MM.1S (cell line): ENCODE measurements at regions not wholly inside any gene's neighbourhood (a gene's known extent, or its start where the extent isn't known, plus 50 kb on each side); places are given as distances from the start of the nearest gene placed in this dataset.
"Not testable (repeated sequence)": the region's sequence is repeated elsewhere in the genome, so short reads cannot be mapped to it uniquely, and the experiment has no call there.

ENCODE experiments used
- DNase-seq: peaks from one replicate; pipeline ENCODE4 v3.0.0-alpha.2; 2015
- H2AFZ ChIP-seq: fragments of 300-600 bp; sonication (generic); 2 replicates; pipeline ENCODE4 v1.6.0; 2016; ENCODE audit warnings: antibody characterized with exemption, low read length
- H3F3A ChIP-seq: fragments of 300-600 bp; sonication (generic); 2 replicates; pipeline ENCODE4 v1.6.1; 2016; ENCODE audit warnings: mild to moderate bottlenecking, antibody characterized with exemption, low read length, moderate library complexity, mixed read lengths; ENCODE audit not compliant: insufficient read depth
- H3K27ac ChIP-seq: fragments of 300-600 bp; sonication (generic); 2 replicates; pipeline ENCODE4 v1.5.1; 2016; ENCODE audit warnings: mild to moderate bottlenecking, low read length
- H3K27me3 ChIP-seq: fragments of 300-600 bp; sonication (generic); replicated peaks from 2 replicates; pipeline ENCODE4 v1.6.0; 2016; ENCODE audit warnings: low read length; ENCODE audit not compliant: insufficient read depth
- H3K36me3 ChIP-seq: fragments of 300-600 bp; sonication (generic); replicated peaks from 2 replicates; pipeline ENCODE4 v1.6.1; 2016; ENCODE audit warnings: mild to moderate bottlenecking, low read length, mixed read lengths; ENCODE audit not compliant: insufficient read depth
- H3K4me1 ChIP-seq: fragments of 300-600 bp; sonication (generic); 2 replicates; pipeline ENCODE4 v1.6.1; 2016; ENCODE audit warnings: low read length, mixed read lengths
- H3K4me2 ChIP-seq: fragments of 300-600 bp; sonication (generic); 2 replicates; pipeline ENCODE4 v1.6.0; 2016; ENCODE audit warnings: low read depth, low read length
- H3K4me3 ChIP-seq: fragments of 300-600 bp; sonication (generic); 2 replicates; pipeline ENCODE4 v1.5.1; 2016; ENCODE audit warnings: low read length, mixed read lengths
- H3K79me2 ChIP-seq: fragments of 300-600 bp; sonication (generic); 2 replicates; pipeline ENCODE4 v1.6.1; 2016; ENCODE audit warnings: mixed run types, low read length, mixed read lengths
- H3K9ac ChIP-seq: fragments of 300-600 bp; sonication (generic); 2 replicates; pipeline ENCODE4 v1.6.1; 2016; ENCODE audit warnings: low read length, mixed read lengths
- H3K9me2 ChIP-seq: fragments of 300-600 bp; sonication (generic); replicated peaks from 2 replicates; pipeline ENCODE4 v1.6.1; 2016; ENCODE audit warnings: mild to moderate bottlenecking, low read length, mixed read lengths; ENCODE audit not compliant: insufficient read depth
- H3K9me3 ChIP-seq: fragments of 300-600 bp; sonication (generic); replicated peaks from 2 replicates; pipeline ENCODE4 v1.6.1; 2016; ENCODE audit warnings: mild to moderate bottlenecking, low read length, mixed read lengths; ENCODE audit not compliant: insufficient read depth
- H4K20me1 ChIP-seq: fragments of 300-600 bp; sonication (generic); 2 replicates; pipeline ENCODE4 v1.6.1; 2016; ENCODE audit warnings: mild to moderate bottlenecking, low read length, moderate library complexity, mixed read lengths; ENCODE audit not compliant: insufficient read depth
- EZH2 ChIP-seq: fragments of 300-600 bp; sonication (generic); optimal IDR thresholded peaks from 2 replicates; pipeline ENCODE3; 2017; ENCODE audit warnings: low read depth, mild to moderate bottlenecking, antibody characterized with exemption, low read length, mixed read lengths
- EZH2phosphoT487 ChIP-seq: fragments of 300-600 bp; sonication (generic); IDR thresholded peaks from 2 replicates; pipeline ENCODE4 v1.6.1; 2018; ENCODE audit warnings: antibody characterized with exemption, low read length
- TF ChIP-seq, protein P1 (sequence below): fragments of 300-600 bp; sonication (generic); IDR thresholded peaks from 2 replicates; pipeline ENCODE4 v1.5.1; 2016; ENCODE audit warnings: antibody characterized with exemption, low read length, mixed read lengths

DNA sequence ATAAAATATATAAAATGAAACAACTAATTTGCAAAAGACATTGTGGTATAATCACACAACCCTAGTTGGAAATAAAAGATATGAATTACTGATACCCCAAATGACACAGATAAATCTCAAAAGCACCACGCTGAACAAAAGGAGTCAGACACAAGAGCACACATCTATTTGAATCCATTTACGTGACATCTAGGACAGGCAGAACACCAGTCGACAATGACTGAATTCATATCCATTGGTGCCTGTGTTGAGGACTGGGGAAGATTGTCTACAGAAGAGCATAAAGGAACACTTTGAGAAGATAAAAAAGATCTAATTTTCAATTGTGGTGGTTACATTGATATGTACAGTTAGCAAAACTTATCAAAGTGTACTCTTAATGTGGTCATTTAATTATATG, 874.1 kb downstream of the LTN1 start:
- Histone ChIP-seq H3K4me1 (no peaks in the 10 kb centered on the region), H4K20me1 (no peaks in the 10 kb centered on the region), H3K9ac (no peak overlapping the region), H2AFZ (no peak overlapping the region), H3K36me3 (no peaks in the 10 kb centered on the region), H3K9me3 (no peaks in the 10 kb centered on the region), H3K27me3 (no peaks in the 10 kb centered on the region), H3K4me2 (no peak overlapping the region), H3F3A (no peaks in the 10 kb centered on the region), H3K79me2 (no peaks in the 10 kb centered on the region), H3K4me3 (no peak overlapping the region), H3K27ac (no peak overlapping the region), H3K9me2 (no peaks in the 10 kb centered on the region)
- DNase-seq, result no peak
- TF ChIP-seq, protein P1, sequence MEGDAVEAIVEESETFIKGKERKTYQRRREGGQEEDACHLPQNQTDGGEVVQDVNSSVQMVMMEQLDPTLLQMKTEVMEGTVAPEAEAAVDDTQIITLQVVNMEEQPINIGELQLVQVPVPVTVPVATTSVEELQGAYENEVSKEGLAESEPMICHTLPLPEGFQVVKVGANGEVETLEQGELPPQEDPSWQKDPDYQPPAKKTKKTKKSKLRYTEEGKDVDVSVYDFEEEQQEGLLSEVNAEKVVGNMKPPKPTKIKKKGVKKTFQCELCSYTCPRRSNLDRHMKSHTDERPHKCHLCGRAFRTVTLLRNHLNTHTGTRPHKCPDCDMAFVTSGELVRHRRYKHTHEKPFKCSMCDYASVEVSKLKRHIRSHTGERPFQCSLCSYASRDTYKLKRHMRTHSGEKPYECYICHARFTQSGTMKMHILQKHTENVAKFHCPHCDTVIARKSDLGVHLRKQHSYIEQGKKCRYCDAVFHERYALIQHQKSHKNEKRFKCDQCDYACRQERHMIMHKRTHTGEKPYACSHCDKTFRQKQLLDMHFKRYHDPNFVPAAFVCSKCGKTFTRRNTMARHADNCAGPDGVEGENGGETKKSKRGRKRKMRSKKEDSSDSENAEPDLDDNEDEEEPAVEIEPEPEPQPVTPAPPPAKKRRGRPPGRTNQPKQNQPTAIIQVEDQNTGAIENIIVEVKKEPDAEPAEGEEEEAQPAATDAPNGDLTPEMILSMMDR, result no peak
- no peak for TF ChIP-seq EZH2phosphoT487

DNA sequence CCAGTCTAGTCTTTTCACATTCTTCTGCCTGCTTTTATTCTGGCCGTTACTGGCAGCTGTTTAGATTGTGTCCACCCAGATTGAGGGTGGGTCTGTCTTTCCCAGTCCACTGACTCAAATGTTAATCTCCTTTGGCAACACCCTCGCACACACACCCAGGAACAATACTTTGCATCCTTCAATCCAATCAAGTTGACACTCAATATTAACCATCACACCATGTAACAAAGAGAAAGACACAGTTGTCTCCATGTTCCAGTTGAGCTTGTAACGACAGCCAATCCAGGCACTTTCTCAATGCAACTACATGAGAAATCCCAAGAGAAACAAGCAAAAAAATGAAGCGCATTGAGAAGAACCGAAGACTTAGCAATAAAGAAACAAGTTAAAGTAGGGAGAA, 877.7 kb downstream of the LTN1 start:
- not testable (repeated sequence) for DNase-seq, H3K4me2 ChIP-seq, H3K27ac ChIP-seq, H3K9me2 ChIP-seq, H3K4me1 ChIP-seq, H3K79me2 ChIP-seq, H3K36me3 ChIP-seq, H4K20me1 ChIP-seq, H3K4me3 ChIP-seq, H3K9ac ChIP-seq, H2AFZ ChIP-seq, H3K27me3 ChIP-seq, H3K9me3 ChIP-seq, H3F3A ChIP-seq

DNA sequence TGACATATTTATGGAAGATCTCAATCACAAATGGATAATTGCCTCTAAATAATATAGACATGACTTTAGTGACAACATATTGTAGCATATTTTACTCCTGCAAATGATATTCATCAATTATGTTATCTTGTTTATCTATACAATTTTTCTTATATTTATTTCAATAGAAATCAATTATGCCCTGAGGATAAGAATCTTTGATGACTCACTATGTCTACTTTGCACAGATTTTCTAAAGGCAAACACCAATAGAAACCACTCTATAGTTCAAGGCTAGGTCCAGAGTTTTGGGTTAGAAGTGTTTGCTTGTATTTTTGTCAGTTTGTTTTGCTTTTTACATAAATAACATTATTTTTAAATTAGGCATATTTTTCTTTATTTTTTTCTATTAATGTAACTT, 879.0 kb downstream of the LTN1 start:
- H3K9me3 ChIP-seq, result no peaks in the 10 kb centered on the region
- TF ChIP-seq, protein P1, result no peak
- no peak for TF ChIP-seq EZH2phosphoT487
- TF ChIP-seq EZH2, result no peak
- no peaks in the 10 kb centered on the region for H3K27me3 ChIP-seq
- no peak overlapping the region for H3K4me2 ChIP-seq
- no peak overlapping the region for H3K4me3 ChIP-seq
- no peak overlapping the region for H3K9ac ChIP-seq
- H3K36me3 ChIP-seq, result no peaks in the 10 kb centered on the region
- H3K9me2 ChIP-seq, result no peaks in the 10 kb centered on the region
- H3K4me1 ChIP-seq, result no peaks in the 10 kb centered on the region
- H2AFZ ChIP-seq, result no peak overlapping the region
- DNase-seq, result no peak
- no peaks in the 10 kb centered on the region for H4K20me1 ChIP-seq
- H3F3A ChIP-seq, result no peaks in the 10 kb centered on the region
- no peaks in the 10 kb centered on the region for H3K79me2 ChIP-seq
- no peak overlapping the region for H3K27ac ChIP-seq

DNA sequence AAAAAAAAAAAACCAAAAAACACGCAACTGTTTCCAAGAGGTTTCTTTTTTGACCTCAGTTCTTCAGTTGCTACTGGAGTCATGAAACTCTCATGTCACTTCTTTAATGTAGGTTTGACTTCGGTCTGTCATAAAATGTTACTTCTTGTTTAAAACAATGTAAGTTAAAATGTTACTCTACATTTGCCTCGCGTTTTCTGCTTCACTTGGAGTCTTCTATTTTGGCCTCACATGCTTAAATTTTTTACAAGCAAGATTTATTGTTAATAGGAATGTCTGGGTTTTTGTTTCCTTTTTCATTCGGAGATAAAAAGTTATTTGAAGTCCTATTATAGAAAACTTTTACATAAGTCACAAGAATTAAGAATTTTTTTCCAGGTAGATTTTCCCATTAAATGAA, 880.2 kb downstream of the LTN1 start:
- H3F3A ChIP-seq, result no peaks in the 10 kb centered on the region
- H3K4me2 ChIP-seq, result no peak overlapping the region
- no peaks in the 10 kb centered on the region for H3K9me2 ChIP-seq
- H3K9ac ChIP-seq, result no peak overlapping the region
- no peak overlapping the region for H3K27ac ChIP-seq
- TF ChIP-seq EZH2phosphoT487 (no peak), EZH2 (no peak)
- TF ChIP-seq, protein P1, result no peak
- H4K20me1 ChIP-seq, result no peaks in the 10 kb centered on the region
- no peaks in the 10 kb centered on the region for H3K27me3 ChIP-seq
- DNase-seq, result no peak
- H3K79me2 ChIP-seq, result no peaks in the 10 kb centered on the region
- H3K4me3 ChIP-seq, result no peak overlapping the region
- H3K9me3 ChIP-seq, result no peaks in the 10 kb centered on the region
- H2AFZ ChIP-seq, result no peak overlapping the region
- no peaks in the 10 kb centered on the region for H3K4me1 ChIP-seq
- H3K36me3 ChIP-seq, result no peaks in the 10 kb centered on the region
